NCI-H2227 treated with DMSO at 0.1 percent for 48 hours (cell line): ENCODE measurements at regions not wholly inside any gene's neighbourhood (a gene's known extent, or its start where the extent isn't known, plus 50 kb on each side); places are given as distances from the start of the nearest gene placed in this dataset.

Experiments used
- DNase-seq: peaks from one replicate; lab custom pipeline; 2025; lab: John Stamatoyannopoulos, UW

DNA sequence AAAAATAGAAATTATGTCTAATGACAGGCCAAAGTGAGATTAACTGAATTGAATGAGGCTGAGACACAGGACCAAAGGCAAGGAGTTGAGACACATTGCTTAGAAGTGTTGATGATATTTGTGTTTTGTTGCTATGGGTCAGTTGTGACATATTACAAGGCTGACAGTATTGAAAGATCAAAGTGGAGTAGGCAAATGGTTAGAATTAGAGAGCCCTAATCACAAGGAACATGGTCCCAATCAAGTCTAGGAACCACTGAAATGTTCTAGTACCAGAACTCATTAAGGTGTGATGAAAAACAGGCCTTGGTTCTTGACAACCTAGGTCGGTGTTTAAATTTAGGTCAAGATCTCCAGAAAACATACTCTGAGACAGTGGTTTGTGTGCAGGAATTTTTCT, 896.3 kb upstream of the HS3ST1 start:
- DNase-seq: no peak

DNA sequence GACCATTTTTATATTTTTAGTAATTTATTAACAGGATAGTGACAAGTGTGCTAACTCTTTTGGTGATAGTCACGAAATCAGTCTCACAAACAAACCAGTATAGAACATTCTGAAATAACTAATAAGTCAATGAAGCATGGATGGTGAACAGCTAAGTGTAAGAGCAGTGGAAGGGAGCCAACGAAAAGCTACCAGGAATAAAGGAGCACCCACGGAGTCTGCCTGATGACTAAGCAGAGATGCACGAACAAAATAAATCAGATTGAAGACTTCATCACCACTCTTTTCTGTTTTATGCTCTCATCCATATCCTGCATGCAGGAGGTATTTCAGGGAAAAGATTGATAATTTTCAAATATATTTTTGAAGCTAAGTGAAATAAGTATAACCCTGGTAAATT, 891.1 kb upstream of the HS3ST1 start:
- DNase-seq: no peak

DNA sequence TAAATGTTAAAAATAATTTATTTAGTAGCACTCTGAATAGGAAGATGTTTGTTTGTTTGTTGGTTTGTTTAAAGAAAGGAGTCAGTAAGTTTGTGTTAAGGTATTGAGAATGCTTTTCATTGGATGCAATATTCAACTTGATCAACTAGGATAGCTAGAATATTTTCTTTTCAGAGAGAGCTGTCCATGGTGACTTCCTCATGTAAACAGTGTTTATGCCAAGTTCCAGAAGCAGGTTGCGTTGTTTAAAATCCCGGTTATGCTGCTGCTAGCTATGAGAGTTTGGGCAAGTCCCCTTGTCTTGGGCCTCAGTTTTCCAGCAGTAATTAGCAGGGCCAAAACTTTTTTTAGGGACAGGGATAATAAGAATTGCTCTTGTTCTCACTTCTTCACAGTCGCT, 876.2 kb upstream of the HS3ST1 start:
- DNase-seq: no peak

DNA sequence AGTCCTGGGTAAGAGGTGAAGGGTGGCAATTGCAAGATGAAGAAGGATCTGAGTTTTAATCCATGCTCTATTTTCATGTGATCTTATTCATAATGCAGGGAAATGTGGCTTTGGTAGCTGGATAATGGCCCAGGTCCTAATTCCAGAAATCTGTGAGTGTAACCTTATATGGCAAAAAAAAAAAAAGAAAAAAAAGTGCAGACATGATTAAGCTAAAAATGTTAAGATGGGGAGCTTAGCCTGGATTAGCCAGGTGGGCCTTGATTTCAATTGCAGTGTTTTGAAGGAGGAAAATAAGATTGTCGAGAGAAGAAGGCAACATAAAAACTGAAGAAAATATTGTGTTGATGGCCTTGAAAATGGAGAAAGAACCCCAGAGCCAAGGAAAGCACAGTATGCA, 867.7 kb upstream of the HS3ST1 start:
- no peak for DNase-seq

DNA sequence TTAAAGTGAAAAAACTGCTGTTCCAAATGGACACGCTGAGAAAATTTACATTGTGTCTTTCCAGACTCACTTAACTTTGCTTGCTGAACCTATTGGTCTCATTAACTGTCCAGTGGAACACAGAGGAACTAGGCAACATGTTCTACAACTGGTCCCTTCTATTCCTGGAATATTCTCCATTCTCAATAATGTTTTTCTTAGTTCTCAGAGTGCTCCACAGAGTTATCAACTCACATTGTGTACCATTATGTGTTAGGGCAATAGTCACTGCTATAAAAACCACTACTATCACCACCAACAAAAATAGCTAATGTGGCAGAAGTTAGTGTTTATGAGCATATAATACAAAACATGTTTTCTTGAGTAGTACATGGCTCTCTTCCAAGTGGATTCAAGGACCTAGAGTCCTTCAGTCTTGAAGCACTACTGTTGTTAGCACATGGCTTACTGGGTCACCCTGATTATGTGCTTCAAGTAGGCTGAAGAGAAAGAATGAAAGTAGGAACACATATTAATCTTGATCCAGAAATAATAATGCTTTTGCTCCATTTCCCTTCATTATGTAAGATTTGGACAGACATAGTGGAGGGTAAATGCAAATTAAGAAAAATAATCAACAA, 865.3 kb upstream of the HS3ST1 start:
- DNase-seq: no peak

DNA sequence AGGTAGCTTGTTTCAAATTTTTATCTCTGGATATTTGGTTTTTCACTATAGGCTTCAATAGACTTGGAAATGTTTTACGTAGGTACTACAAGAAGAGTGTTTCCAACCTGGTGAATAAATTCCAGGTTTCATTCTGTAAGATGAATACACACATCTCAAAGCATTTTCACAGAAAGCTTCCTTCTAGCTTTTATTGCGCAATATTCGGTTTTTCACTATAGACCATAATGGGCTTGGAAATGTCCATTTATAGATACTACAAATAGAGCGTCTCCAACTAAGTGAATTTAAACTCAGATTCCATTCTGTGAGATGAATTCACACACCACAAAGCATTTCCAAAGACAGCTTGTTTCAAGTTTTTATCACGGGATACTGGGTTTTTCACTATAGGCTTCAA, 857.7 kb upstream of the HS3ST1 start:
- no peak for DNase-seq

DNA sequence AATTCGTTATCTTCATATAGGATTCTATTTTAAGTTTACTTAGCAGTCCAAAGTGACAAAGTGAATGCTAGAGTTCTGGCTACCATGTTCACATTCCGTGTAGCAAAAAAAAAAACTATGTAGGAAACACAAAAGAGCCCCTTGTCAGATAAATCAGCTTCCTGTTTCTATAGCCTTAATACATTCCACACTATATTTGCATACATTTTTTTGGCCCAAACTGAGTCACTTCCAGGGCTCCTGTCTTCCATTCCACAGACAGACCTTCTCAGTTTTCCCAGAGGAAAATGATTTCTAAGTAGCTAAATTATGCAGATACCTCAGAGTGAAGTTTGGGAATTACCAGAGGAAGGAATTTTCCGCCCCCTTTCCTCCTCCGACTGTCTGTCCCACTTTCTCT, 841.9 kb upstream of the HS3ST1 start:
- DNase-seq: no peak

DNA sequence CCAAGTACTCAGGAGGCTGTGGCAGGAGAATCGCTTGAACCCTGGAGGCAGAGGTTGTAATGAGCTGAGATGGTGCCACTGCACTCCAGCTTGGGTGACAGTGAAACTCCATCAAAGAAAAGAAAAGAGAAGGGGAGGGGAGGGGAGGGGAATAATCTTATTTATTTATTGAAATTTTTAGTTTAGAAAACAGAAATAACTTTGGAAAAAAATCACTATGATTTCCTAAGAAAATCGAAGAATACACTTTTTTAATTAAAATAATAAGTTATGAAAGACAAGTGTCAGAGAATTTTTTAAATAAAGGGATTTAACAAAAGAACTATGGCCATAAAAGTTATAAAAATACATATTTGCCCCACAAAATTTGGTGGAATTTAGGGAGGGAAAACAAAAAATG, 836.9 kb upstream of the HS3ST1 start:
- no peak for DNase-seq

DNA sequence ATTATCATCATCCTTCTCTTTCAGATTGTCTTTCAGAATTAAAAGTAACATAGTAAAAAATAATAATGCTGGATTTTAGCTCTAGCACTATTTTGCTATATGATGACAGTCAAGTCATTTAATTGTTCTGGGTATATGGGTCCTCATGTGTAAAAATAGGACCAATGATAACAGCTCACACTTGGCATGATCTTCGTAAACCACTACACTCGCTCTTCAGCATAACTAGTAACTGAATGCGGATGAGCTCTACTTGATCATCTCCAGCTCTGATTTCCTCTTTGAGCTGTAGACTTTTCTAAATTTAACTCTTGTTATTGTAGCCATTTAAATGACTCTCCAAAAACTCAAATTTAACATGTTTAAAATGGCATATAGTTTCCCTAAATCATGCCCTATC, 831.8 kb upstream of the HS3ST1 start:
- no peak for DNase-seq

DNA sequence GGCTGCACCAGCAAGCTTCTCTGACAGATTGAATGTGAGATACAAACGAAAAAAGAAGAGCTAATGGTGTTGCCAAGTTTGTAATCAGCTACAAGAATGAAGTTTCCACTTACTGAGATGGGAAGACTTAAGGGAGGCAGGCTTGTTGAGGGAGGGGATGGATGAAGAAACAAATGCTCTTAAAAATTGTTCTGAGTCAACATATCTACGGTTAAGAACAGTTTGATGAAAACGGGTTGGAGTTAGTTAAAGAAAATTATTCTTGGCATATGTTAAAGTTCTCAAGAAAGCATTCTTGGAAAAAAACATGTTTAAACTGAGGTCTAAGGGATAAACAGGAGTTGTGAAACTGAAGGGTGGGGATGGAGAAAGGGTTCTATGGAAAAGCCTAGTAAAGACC, 816.3 kb upstream of the HS3ST1 start:
- DNase-seq: no peak

DNA sequence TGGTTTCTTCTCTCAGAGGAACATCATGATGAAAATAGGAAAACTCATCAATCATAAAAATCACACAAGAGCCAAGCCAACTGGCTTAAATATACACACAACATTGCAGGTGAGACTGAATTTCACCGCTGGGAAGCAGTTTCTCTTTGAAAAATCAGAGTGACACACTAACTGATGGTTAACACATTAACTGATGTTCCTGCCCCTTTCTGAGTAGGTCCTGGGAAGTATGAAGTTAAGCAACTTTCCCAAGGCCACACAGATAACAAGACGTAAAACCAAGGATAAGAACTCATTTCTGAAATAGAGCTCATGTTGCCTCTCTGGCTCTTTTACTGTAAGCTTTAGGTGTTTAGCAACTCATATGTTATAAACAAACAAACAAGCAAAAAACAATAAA, 813.7 kb upstream of the HS3ST1 start:
- no peak for DNase-seq

DNA sequence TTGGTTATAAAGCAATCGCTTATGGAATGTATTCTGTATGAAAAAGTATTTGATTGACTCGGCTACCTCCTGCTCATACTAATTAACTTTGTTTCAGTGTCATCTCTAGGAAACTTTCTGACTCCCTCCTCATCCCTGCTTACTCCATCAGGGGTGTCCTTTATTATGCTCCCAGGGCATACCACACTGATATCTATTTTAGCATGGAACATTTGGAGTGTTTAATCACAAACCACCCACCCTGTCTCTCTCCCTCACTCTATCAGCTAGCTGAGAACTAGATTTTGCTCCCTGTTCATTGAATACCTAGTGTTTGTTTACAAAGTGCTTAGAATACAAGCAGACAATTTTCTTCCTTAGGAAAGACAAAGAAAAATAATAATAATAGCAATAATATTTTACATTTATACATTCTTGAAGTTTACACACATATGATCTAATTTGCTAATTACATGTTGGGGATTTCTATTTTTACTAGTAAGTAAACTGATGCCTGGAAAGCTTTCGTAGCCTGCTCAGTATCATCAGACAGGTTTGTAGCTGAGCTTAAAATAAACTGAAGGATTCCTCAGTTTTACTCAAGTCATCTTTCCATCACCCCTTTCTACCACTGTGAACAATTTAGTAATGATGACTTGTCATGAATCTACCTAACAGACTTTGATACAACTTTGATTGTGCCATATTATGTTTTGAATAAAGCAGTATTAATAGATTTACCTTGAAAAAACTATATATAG, 811.4 kb upstream of the HS3ST1 start:
- DNase-seq: no peak

DNA sequence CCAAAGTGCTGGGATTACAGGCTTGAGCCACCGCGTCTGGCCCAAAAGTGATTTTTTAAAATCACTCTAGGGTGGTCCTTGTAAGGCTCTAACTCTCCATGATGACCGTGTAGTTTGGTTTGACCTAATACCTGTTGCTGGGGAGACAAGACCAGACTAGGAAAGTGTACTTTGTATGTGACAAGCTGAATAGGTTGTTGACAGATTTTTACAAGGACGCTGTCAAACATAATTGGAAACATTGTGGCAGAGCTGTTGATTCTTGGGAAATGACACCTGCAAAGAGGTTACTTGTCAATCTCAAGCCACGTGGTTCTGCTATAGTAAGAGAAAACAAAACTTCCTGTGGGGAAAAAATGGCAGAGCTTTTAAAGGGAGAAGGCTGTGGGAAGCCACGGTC, 802.4 kb upstream of the HS3ST1 start:
- DNase-seq: no peak

DNA sequence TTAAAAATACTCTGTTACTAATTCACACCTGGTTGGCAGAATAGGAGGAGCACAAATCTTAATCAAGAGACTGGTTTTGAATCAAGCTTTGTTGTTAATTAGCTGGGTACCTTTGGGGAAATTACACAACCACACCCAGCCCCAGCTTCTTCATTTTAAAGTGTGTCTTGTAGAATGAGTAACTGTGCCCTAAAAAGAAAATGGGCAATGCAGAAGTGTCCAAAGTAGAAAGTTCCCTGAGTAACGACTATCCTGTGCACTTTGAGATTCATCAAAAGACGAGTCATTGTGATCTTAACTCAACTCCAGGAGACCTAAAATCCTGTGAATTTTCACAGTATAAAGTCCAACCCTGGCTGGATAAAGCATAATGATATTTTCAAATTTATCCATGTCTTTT, 792.3 kb upstream of the HS3ST1 start:
- DNase-seq: no peak

DNA sequence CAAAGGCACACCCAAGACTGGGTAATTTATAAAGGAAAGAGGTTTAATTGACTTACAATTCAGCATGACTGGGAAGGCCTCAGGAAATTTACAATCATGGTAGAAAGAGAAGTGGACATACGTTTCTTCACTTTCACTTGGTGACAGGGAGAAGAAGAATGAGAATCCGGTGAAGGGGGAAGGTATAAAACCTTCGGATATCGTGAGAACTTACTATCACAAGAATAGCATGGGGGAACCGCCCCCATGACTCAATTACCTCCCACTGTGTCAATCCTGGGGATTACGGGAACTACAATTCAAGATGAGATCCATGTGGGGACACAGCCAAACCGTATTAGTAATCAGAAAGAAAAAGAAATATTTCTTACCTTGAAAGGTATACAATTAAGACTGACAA, 782.9 kb upstream of the HS3ST1 start:
- DNase-seq: no peak

DNA sequence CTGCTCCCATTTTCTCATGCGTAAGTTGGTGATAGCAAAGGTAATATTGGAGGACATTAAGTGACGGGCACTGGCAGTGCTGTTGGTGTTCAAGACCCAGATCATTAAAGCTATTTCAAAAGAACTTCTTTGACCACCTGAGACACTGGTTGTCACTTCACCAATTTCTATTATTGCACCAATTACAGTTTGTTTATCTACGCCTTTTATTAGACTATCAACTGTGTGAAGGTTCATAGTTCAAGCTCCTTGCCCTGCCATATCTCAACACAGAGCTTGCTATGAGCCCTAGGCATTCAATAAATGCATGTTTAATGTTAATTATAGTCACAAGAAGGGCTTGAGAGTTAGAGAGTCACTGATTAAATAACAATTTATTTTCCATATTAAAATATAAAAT, 778.7 kb upstream of the HS3ST1 start:
- DNase-seq: no peak

DNA sequence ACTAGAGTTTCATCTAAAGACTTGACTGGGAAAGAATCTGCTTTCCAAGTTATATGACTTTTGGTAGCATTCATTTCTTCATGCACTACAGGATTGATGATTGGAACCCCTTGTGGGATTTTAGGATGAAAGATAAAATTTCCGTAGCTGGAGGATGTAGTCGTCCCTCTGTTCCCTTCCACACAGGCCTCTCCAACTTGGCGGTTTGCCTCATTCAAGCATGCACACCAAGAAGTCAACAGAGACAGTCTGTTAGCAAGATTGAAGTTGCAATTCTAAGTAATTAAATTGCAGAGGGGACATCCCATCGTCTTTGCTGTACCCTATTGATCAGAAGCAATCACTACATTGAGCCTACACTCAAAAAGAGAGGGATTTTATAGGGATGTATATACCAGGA, 777.4 kb upstream of the HS3ST1 start:
- no peak for DNase-seq

DNA sequence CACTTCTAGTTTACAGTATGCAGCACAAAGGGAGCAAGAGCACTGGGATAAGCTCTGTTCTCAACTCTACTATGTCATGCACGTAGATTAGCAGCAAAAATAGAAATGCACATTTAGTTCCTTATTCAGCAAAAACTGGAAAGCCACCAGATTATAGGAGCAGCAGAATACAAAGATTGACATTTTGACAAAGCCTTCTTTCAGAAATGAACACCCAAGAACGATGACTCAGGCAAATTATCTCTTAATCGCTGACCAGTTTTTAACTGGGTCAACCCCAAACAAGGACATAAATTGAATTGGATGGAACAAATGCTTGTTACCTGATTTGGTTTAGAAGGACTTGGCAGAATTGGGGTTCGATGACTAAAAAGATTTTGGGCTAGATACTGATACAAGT, 775.3 kb upstream of the HS3ST1 start:
- no peak for DNase-seq

DNA sequence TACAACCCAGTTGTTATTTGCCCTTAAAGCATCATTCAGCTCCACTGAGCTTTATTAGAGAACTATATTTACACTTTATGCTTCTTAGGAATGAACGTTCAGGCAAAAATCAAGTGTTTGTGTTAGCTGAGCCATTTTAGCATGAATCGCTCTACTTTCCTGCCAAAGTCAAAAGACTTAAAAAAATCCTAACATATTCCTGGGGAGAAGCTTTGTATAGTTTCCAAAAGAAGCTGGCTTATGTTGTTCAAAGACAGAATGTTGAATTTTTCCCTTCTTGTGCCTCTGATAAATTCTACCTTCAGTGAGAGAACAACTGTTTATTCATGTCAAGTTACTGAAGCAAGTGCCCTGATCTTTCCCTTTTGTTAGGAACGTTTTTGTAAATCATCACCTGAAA, 771.5 kb upstream of the HS3ST1 start:
- no peak for DNase-seq

DNA sequence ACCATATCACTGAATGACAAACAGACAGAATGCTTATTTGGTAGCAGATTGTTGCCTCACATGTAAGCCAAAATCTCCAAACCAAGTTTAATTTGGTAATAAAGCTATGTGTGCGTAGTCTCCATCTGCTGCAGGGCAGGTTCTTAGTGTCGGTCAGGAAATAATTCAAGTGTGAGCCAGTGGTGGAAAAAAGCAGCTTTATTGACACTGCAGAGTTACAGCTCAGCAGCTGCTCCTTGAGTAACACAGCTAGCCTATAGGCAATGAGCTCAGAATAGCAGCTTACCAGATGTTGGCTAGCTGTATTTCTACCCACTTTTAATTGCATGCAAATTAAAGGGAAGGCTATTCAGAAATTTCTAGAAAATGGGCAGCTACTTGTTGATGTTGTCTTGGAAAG, 757.8 kb upstream of the HS3ST1 start:
- DNase-seq: no peak

DNA sequence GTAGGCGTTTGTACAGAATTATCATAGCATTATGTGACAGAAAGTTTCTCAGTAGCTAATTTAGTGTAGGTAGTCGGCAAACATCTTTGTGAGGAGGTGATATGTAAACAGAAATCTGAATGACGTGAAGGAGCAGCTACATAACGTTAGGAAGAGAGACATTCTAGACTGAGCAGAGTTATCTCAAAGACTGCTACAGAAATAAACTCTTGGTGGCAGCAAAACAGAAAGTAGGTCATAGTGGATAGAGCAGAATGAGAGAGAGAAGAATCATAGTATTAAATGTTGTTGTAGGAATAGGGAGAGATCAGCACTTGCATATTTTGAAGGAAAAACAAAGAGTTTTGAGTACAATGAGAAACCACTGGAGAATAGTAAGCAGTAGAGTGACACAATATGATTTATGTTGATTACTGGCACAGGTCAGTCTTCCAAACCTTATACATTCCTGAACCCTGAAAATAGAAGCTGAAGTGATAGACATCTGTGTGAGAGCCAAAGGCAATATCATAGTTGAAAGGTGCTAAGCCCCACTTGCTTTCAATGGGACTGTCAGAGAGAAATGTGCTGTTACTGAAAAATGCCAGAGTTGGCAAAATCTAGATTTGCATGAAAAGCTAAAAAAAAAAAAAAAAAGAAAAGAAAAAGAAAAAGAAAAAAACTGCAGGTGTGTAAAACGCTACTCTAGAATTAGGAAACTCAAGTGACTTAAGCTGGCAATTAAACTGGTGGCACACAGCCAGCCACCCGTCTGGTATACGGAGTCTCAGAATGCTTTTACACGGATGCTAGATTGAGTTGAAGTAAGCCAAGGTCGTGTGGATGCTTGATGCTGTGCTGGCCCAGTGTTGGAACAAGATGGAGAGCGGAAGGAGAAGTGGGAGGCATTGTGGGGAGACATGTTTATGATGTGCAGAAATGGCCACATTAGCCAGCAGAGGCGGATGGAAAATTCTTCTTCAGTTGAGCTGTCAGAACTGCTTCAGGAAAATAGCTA, 750.2 kb upstream of the HS3ST1 start:
- no peak for DNase-seq

DNA sequence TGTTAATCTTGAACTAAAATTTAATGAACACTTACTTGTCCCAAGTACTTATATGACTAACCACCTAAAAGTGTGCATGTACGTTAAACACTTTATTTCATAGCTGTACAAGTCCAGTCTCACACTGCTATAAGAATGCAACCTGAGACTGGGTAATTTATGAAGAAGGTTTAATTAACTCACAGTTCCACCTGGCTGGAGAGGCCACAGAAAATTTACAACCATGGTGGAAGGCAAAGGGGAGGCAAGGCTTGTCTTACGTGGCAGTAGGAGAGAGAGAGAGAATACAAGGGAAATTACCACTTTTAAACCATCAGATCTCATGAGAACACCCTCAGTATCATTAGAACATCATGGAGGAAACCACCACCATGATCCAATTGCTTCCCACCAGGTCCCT, 748.7 kb upstream of the HS3ST1 start:
- no peak for DNase-seq

DNA sequence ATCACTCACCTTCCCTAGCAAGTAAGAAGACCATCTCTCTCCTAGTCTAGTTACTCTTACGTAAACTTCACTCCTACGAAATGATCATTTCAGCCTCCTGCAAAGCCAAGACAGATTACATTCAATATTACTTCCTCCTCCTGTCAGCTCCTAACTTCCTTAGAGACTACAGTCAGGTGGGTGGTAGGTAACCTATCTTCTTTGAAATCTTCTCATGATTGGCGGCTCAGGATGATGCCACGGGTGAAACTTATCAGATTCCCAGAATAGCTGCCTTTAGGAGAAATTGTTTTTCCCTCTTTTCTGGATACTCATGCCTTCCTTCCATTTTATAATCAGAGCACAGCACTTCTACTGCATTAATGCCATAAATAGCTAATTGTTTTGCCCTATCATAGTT, 744.8 kb upstream of the HS3ST1 start:
- no peak for DNase-seq
